H9 (cell line): ENCODE measurements at regions not wholly inside any gene's neighbourhood (a gene's known extent, or its start where the extent isn't known, plus 50 kb on each side); places are given as distances from the start of the nearest gene placed in this dataset.

Source experiments
- DNase-seq: peaks from one replicate; pipeline ENCODE4 v3.0.0-alpha.2; 2017
- H2AFZ ChIP-seq: one replicate; pipeline ENCODE4 v1.6.1; 2013; ENCODE audit warnings: mild to moderate bottlenecking, low read length, control low read depth, moderate library complexity
- H2AK5ac ChIP-seq: 2 replicates; pipeline ENCODE4 v1.6.1; 2013; ENCODE audit warnings: low read length, control low read depth, mixed read lengths; ENCODE audit not compliant: insufficient read length
- H2BK120ac ChIP-seq: one replicate; pipeline ENCODE4 v1.6.1; 2013; ENCODE audit warnings: low read depth, mild to moderate bottlenecking, low read length, control low read depth, inconsistent platforms; ENCODE audit not compliant: poor library complexity, severe bottlenecking
- H2BK12ac ChIP-seq: 2 replicates; pipeline ENCODE4 v1.6.1; 2013; ENCODE audit warnings: low read length, control low read depth, mixed read lengths, low read depth; ENCODE audit not compliant: insufficient read length
- H2BK15ac ChIP-seq: 2 replicates; pipeline ENCODE4 v1.6.1; 2013; ENCODE audit warnings: low read depth, low read length, control low read depth
- H2BK20ac ChIP-seq: one replicate; pipeline ENCODE4 v1.6.1; 2013; ENCODE audit warnings: low read depth, mild to moderate bottlenecking, low read length, control low read depth, inconsistent platforms; ENCODE audit not compliant: poor library complexity, severe bottlenecking
- H2BK5ac ChIP-seq: 2 replicates; pipeline ENCODE4 v1.6.1; 2013; ENCODE audit warnings: low read length, control low read depth, mixed read lengths; ENCODE audit not compliant: insufficient read length
- H3K14ac ChIP-seq: 2 replicates; pipeline ENCODE4 v1.6.1; 2013; ENCODE audit warnings: low read length, control low read depth; ENCODE audit not compliant: insufficient read depth
- H3K18ac ChIP-seq: 2 replicates; pipeline ENCODE4 v1.6.1; 2013; ENCODE audit warnings: low read depth, mild to moderate bottlenecking, mixed read lengths, low read length, control low read depth; ENCODE audit not compliant: insufficient read length
- H3K23ac ChIP-seq: 2 replicates; pipeline ENCODE4 v1.6.1; 2013; ENCODE audit warnings: low read length, control low read depth, mixed read lengths, low read depth; ENCODE audit not compliant: insufficient read length
- H3K23me2 ChIP-seq: 2 replicates; pipeline ENCODE4 v1.6.1; 2013; ENCODE audit warnings: low read depth, mild to moderate bottlenecking, mixed read lengths, low read length, control low read depth; ENCODE audit not compliant: insufficient read length, poor library complexity, severe bottlenecking
- H3K27ac ChIP-seq: 2 replicates; pipeline ENCODE4 v1.5.1; 2013; ENCODE audit warnings: low read length, control low read depth, mixed read lengths, low read depth; ENCODE audit not compliant: insufficient read length
- H3K27me3 ChIP-seq: 2 replicates; pipeline ENCODE4 v1.6.1; 2013; ENCODE audit warnings: low read length, control low read depth, inconsistent platforms; ENCODE audit not compliant: insufficient read depth
- H3K4ac ChIP-seq: 2 replicates; pipeline ENCODE4 v1.6.1; 2013; ENCODE audit warnings: low read depth, mild to moderate bottlenecking, control low read depth, inconsistent platforms, low read length, moderate library complexity
- H3K4me1 ChIP-seq: 2 replicates; pipeline ENCODE4 v1.6.1; 2013; ENCODE audit warnings: low read length, control low read depth, inconsistent platforms; ENCODE audit not compliant: insufficient read depth
- H3K4me2 ChIP-seq: 2 replicates; pipeline ENCODE4 v1.6.1; 2013; ENCODE audit warnings: low read length, control low read depth, mixed read lengths; ENCODE audit not compliant: insufficient read length, insufficient read depth
- H3K56ac ChIP-seq: 2 replicates; pipeline ENCODE4 v1.6.1; 2013; ENCODE audit warnings: low read depth, mild to moderate bottlenecking, mixed read lengths, low read length, control low read depth; ENCODE audit not compliant: insufficient read length
- H3K79me1 ChIP-seq: 2 replicates; pipeline ENCODE4 v1.6.1; 2013; ENCODE audit warnings: low read depth, mild to moderate bottlenecking, moderate library complexity, low read length, control low read depth, inconsistent platforms; ENCODE audit not compliant: insufficient read depth, poor library complexity, severe bottlenecking
- H3K79me2 ChIP-seq: 2 replicates; pipeline ENCODE4 v1.6.1; 2013; ENCODE audit warnings: low read length, control low read depth, inconsistent platforms; ENCODE audit not compliant: insufficient read depth
- H3K9ac ChIP-seq: 2 replicates; pipeline ENCODE4 v1.6.1; 2013; ENCODE audit warnings: low read length, control low read depth, mixed read lengths; ENCODE audit not compliant: insufficient read length; ENCODE audit errors: extremely low read depth
- H3K9me3 ChIP-seq: one replicate; pipeline ENCODE4 v1.6.1; 2013; ENCODE audit warnings: low read depth, low read length, inconsistent platforms; ENCODE audit not compliant: control insufficient read depth
- H3T11ph ChIP-seq: one replicate; pipeline ENCODE4 v1.6.1; 2013; ENCODE audit warnings: mild to moderate bottlenecking, low read length, control low read depth, inconsistent platforms
- H4K20me1 ChIP-seq: one replicate; pipeline ENCODE4 v1.6.1; 2013; ENCODE audit not compliant: control insufficient read depth, insufficient read length, insufficient read depth
- H4K5ac ChIP-seq: 2 replicates; pipeline ENCODE4 v1.6.1; 2013; ENCODE audit warnings: low read depth, mild to moderate bottlenecking, mixed read lengths, low read length, control low read depth; ENCODE audit not compliant: insufficient read length
- H4K8ac ChIP-seq: replicated peaks from 2 replicates; pipeline ENCODE4 v1.6.1; 2013; ENCODE audit warnings: low read length, control low read depth, mixed read lengths, low read depth; ENCODE audit not compliant: insufficient read length
- H4K91ac ChIP-seq: 2 replicates; pipeline ENCODE4 v1.6.1; 2013; ENCODE audit warnings: low read depth, mild to moderate bottlenecking, moderate library complexity, mixed read lengths, low read length, control low read depth; ENCODE audit not compliant: insufficient read length
- H3K27ac Mint-ChIP-seq, 3 experiments: 2 replicates in 2 of 3; 3 replicates in 1 of 3; pipeline ENCODE4 v1.8.0; 2020 to 2021; ENCODE audit warnings: mixed read lengths in 3 of 3, mild to moderate bottlenecking in 1 of 3, moderate library complexity in 1 of 3
- H3K27me3 Mint-ChIP-seq: 2 replicates; pipeline ENCODE4 v1.8.0; 2021; ENCODE audit warnings: low read depth, mild to moderate bottlenecking, moderate library complexity, mixed read lengths
- H3K36me3 Mint-ChIP-seq, 3 experiments: 2 replicates in 2 of 3; 3 replicates in 1 of 3; pipeline ENCODE4 v1.8.0; 2020 to 2021; ENCODE audit warnings: low read depth in 3 of 3, mixed read lengths in 3 of 3; ENCODE audit not compliant: insufficient read depth in 1 of 3
- H3K4me1 Mint-ChIP-seq, 2 experiments: 2 replicates each; pipeline ENCODE4 v1.8.0; 2020; ENCODE audit warnings: mixed read lengths in 2 of 2
- H3K4me3 Mint-ChIP-seq, 2 experiments: 2 replicates in 1 of 2; 3 replicates in 1 of 2; pipeline ENCODE4 v1.8.0; 2020 to 2021; ENCODE audit warnings: mild to moderate bottlenecking in 2 of 2, mixed read lengths in 2 of 2, moderate library complexity in 1 of 2
- H3K9me3 Mint-ChIP-seq, 2 experiments: 2 replicates in 1 of 2; 3 replicates in 1 of 2; pipeline ENCODE4 v1.8.0; 2020; ENCODE audit warnings: mild to moderate bottlenecking in 2 of 2, mixed read lengths in 2 of 2, moderate library complexity in 1 of 2
- CTCF ChIP-seq: fragments of 200-600 bp; sonication (generic); conservative IDR thresholded peaks from 3 replicates; pipeline ENCODE4 v1.8.0; 2021; ENCODE audit warnings: antibody characterized with exemption, mild to moderate bottlenecking
- WGBS: extraction: QIAGEN DNeasy Blood & Tissue Kit; methylation state at CpG from one replicate; pipeline ENCODE4 v1.1.7; 2013; ENCODE audit warnings: missing lambda C conversion rate, low lambda C conversion rate, mixed read lengths; ENCODE audit not compliant: insufficient read length; ENCODE audit errors: extremely low coverage; 5-methylcytosine and 5-hydroxymethylcytosine counted together

GRCh38 chr10:128962182-128962581 is 504.9 kb upstream of the MGMT start:
- Histone ChIP-seq H3K27ac (no peak overlapping the region), H4K8ac (no peak overlapping the region), H3K79me2 (no peaks in the 10 kb centered on the region), H3K56ac (no peak overlapping the region), H4K5ac (no peak overlapping the region), H3K27me3 (no peaks in the 10 kb centered on the region), H3K18ac (no peak overlapping the region), H3T11ph (no peak overlapping the region), H3K79me1 (no peaks in the 10 kb centered on the region), H4K91ac (no peak overlapping the region), H2BK120ac (no peak overlapping the region), H4K20me1 (no peaks in the 10 kb centered on the region), H2AFZ (no peak overlapping the region), H3K23me2 (no peaks in the 10 kb centered on the region), H2BK12ac (no peak overlapping the region), H2BK20ac (no peak overlapping the region), H3K23ac (no peak overlapping the region), H2AK5ac (no peak overlapping the region), H2BK5ac (no peak overlapping the region), H3K9me3 (no peaks in the 10 kb centered on the region), H3K4ac (no peak overlapping the region), H3K4me2 (no peak overlapping the region), H3K4me1 (no peaks in the 10 kb centered on the region), H2BK15ac (no peak overlapping the region), H3K14ac (no peak overlapping the region), H3K9ac (no peak overlapping the region)
- DNase-seq, result no peak
- no CpG with 5 or more reads among the region's 10 CpGs for WGBS
- no peaks in the 10 kb centered on the region for H3K27me3 Mint-ChIP-seq
- H3K27ac Mint-ChIP-seq, result no peak overlapping the region
- peaks cover 6 to 7% of the 10 kb centered on the region in 2 experiments; a peak in 3 of 5 replicates for H3K9me3 Mint-ChIP-seq
- TF ChIP-seq CTCF, result no peak
- no peaks in the 10 kb centered on the region for H3K4me1 Mint-ChIP-seq
- H3K36me3 Mint-ChIP-seq, result peaks cover 0 to 4% (median 0%) of the 10 kb centered on the region in 3 experiments; a peak in 2 of 7 replicates
- H3K4me3 Mint-ChIP-seq, result no peak overlapping the region
